Trophoblast cell (in vitro differentiated cells and primary cell): ENCODE measurements at regions not wholly inside any gene's neighbourhood (a gene's known extent, or its start where the extent isn't known, plus 50 kb on each side); places are given as distances from the start of the nearest gene placed in this dataset.
"Not testable (repeated sequence)": the region's sequence is repeated elsewhere in the genome, so short reads cannot be mapped to it uniquely, and the experiment has no call there.

Source experiments
- DNase-seq, 2 donors: peaks; one replicate each; pipeline ENCODE4 v3.0.0-alpha.2; 2016
- H2AFZ ChIP-seq: 2 replicates; pipeline ENCODE4 v1.6.1; 2013; ENCODE audit warnings: low read length, moderate library complexity, mild to moderate bottlenecking; ENCODE audit not compliant: insufficient read depth, poor library complexity
- H2AK5ac ChIP-seq: 2 replicates; pipeline ENCODE4 v1.6.1; 2013; ENCODE audit warnings: mild to moderate bottlenecking, low read length
- H2BK120ac ChIP-seq: 2 replicates; pipeline ENCODE4 v1.6.1; 2013; ENCODE audit warnings: low read length, mild to moderate bottlenecking, moderate library complexity; ENCODE audit not compliant: insufficient read depth, poor library complexity
- H2BK12ac ChIP-seq: 2 replicates; pipeline ENCODE4 v1.6.1; 2013; ENCODE audit warnings: mild to moderate bottlenecking, low read length, moderate library complexity
- H2BK5ac ChIP-seq: 2 replicates; pipeline ENCODE4 v1.6.1; 2013; ENCODE audit warnings: low read length, low read depth, moderate library complexity, mild to moderate bottlenecking; ENCODE audit not compliant: poor library complexity
- H3K14ac ChIP-seq: 2 replicates; pipeline ENCODE4 v1.6.1; 2013; ENCODE audit warnings: mild to moderate bottlenecking, low read length
- H3K18ac ChIP-seq: 2 replicates; pipeline ENCODE4 v1.6.1; 2013; ENCODE audit warnings: mild to moderate bottlenecking, low read length
- H3K23ac ChIP-seq: 2 replicates; pipeline ENCODE4 v1.6.1; 2013; ENCODE audit warnings: low read length
- H3K27ac ChIP-seq: 2 replicates; pipeline ENCODE4 v1.5.1; 2013; ENCODE audit warnings: low read depth, mild to moderate bottlenecking, inconsistent platforms, low read length, moderate library complexity
- H3K27me3 ChIP-seq: 2 replicates; pipeline ENCODE4 v1.6.1; 2013; ENCODE audit warnings: inconsistent platforms, mild to moderate bottlenecking, low read length, moderate library complexity; ENCODE audit not compliant: insufficient read depth
- H3K36me3 ChIP-seq, 2 experiments: 1 replicate in 1 of 2; 2 replicates in 1 of 2; pipeline ENCODE4 v1.6.1; 2013; ENCODE audit warnings: low read length in 2 of 2, mild to moderate bottlenecking in 2 of 2, moderate library complexity in 1 of 2; ENCODE audit not compliant: insufficient read depth in 2 of 2, control insufficient read depth in 1 of 2
- H3K4ac ChIP-seq: 2 replicates; pipeline ENCODE4 v1.6.1; 2013; ENCODE audit warnings: low read depth, mild to moderate bottlenecking, low read length, moderate library complexity
- H3K4me1 ChIP-seq, 2 experiments: 1 replicate in 1 of 2; 2 replicates in 1 of 2; pipeline ENCODE4 v1.6.1; 2013; ENCODE audit warnings: low read length in 2 of 2, mild to moderate bottlenecking in 2 of 2, moderate library complexity in 1 of 2; ENCODE audit not compliant: insufficient read depth in 2 of 2, control insufficient read depth in 1 of 2
- H3K4me2 ChIP-seq: 2 replicates; pipeline ENCODE4 v1.6.1; 2013; ENCODE audit warnings: inconsistent platforms, mild to moderate bottlenecking, low read length, moderate library complexity
- H3K4me3 ChIP-seq: 2 replicates; pipeline ENCODE4 v1.5.1; 2013; ENCODE audit warnings: mild to moderate bottlenecking, low read depth, low read length, inconsistent platforms
- H3K79me1 ChIP-seq: one replicate; pipeline ENCODE4 v1.6.1; 2013; ENCODE audit warnings: low read length
- H3K79me2 ChIP-seq: 2 replicates; pipeline ENCODE4 v1.6.1; 2013; ENCODE audit warnings: low read length, mild to moderate bottlenecking; ENCODE audit not compliant: control insufficient read depth, insufficient read depth, poor library complexity
- H3K9ac ChIP-seq: 2 replicates; pipeline ENCODE4 v1.6.1; 2013; ENCODE audit warnings: mild to moderate bottlenecking, low read length
- H3K9me3 ChIP-seq: 2 replicates; pipeline ENCODE4 v1.6.1; 2013; ENCODE audit warnings: low read depth, mild to moderate bottlenecking, control low read depth, inconsistent platforms, low read length; ENCODE audit not compliant: insufficient read depth
- H4K12ac ChIP-seq: 2 replicates; pipeline ENCODE4 v1.6.1; 2013; ENCODE audit warnings: low read depth, mild to moderate bottlenecking, low read length, moderate library complexity
- H4K8ac ChIP-seq: 2 replicates; pipeline ENCODE4 v1.6.1; 2013; ENCODE audit warnings: low read depth, mild to moderate bottlenecking, low read length, moderate library complexity
- H4K91ac ChIP-seq: one replicate; pipeline ENCODE4 v1.6.1; 2013; ENCODE audit warnings: low read depth, mild to moderate bottlenecking, low read length, moderate library complexity
- WGBS: extraction: QIAGEN DNeasy Blood & Tissue Kit; methylation state at CpG from one replicate; pipeline ENCODE4 v1.1.7; 2013; ENCODE audit warnings: missing lambda C conversion rate; ENCODE audit not compliant: insufficient read length, insufficient coverage; ENCODE audit errors: extremely low coverage; 5-methylcytosine and 5-hydroxymethylcytosine counted together

GRCh38 chr21:32073190-32073589 is 200.4 kb downstream of the HUNK start:
- H2BK120ac ChIP-seq: no peak overlapping the region
- H4K91ac ChIP-seq: no peak overlapping the region
- H3K36me3 ChIP-seq: no peaks in the 10 kb centered on the region
- H3K4ac ChIP-seq: no peak overlapping the region
- no peak overlapping the region for H3K18ac ChIP-seq
- H4K12ac ChIP-seq: no peak overlapping the region
- no peaks in the 10 kb centered on the region for H3K9me3 ChIP-seq
- no peak overlapping the region for H3K4me3 ChIP-seq
- no peak overlapping the region for H2BK12ac ChIP-seq
- no peak overlapping the region for H2BK5ac ChIP-seq
- no peaks in the 10 kb centered on the region for H3K79me2 ChIP-seq
- no peaks in the 10 kb centered on the region for H3K79me1 ChIP-seq
- no peak overlapping the region for H3K27ac ChIP-seq
- no peaks in the 10 kb centered on the region for H3K4me1 ChIP-seq
- no peak for DNase-seq
- H3K4me2 ChIP-seq: no peak overlapping the region
- WGBS: no CpG with 5 or more reads among the region's 6 CpGs
- no peaks in the 10 kb centered on the region for H3K27me3 ChIP-seq
- no peak overlapping the region for H3K14ac ChIP-seq
- no peak overlapping the region for H3K9ac ChIP-seq
- no peak overlapping the region for H3K23ac ChIP-seq
- no peak overlapping the region for H2AFZ ChIP-seq
- H4K8ac ChIP-seq: no peak overlapping the region
- H2AK5ac ChIP-seq: no peak overlapping the region

- H3K18ac ChIP-seq, H3K9me3 ChIP-seq, H3K4me1 ChIP-seq, DNase-seq, H3K27me3 ChIP-seq, H3K23ac ChIP-seq, H3K14ac ChIP-seq, H3K9ac ChIP-seq, H2AFZ ChIP-seq, H3K4ac ChIP-seq, H3K36me3 ChIP-seq, H2BK12ac ChIP-seq, H3K4me3 ChIP-seq, H3K4me2 ChIP-seq, H3K79me1 ChIP-seq, H2BK5ac ChIP-seq, H3K27ac ChIP-seq, H4K8ac ChIP-seq, H2BK120ac ChIP-seq, H4K12ac ChIP-seq, H3K79me2 ChIP-seq, H4K91ac ChIP-seq, H2AK5ac ChIP-seq: not testable (repeated sequence)
- no CpG with 5 or more reads among the region's 2 CpGs for WGBS
These were observed 198.8 kb downstream of the HUNK start for GRCh38 chr21:32071620-32072019.

GRCh38 chr21:32070676-32071330 is 198.0 kb downstream of the HUNK start:
- Histone ChIP-seq H3K79me1 (no peaks in the 10 kb centered on the region), H3K4me3 (no peak overlapping the region), H3K4ac (no peak overlapping the region), H2AK5ac (no peak overlapping the region), H4K12ac (no peak overlapping the region), H2BK12ac (no peak overlapping the region), H3K23ac (no peak overlapping the region), H2AFZ (no peak overlapping the region), H3K36me3 (no peaks in the 10 kb centered on the region), H4K8ac (no peak overlapping the region), H3K4me2 (no peak overlapping the region), H3K14ac (no peak overlapping the region), H3K27ac (no peak overlapping the region), H3K9ac (no peak overlapping the region), H3K9me3 (no peaks in the 10 kb centered on the region), H3K18ac (no peak overlapping the region), H3K4me1 (peaks cover 4 to 6% of the 10 kb centered on the region in 2 experiments), H3K27me3 (no peaks in the 10 kb centered on the region), H2BK120ac (no peak overlapping the region), H4K91ac (no peak overlapping the region), H3K79me2 (no peaks in the 10 kb centered on the region), H2BK5ac (no peak overlapping the region)
- no peak for DNase-seq
- WGBS: no CpG with 5 or more reads among the region's 10 CpGs

DNA sequence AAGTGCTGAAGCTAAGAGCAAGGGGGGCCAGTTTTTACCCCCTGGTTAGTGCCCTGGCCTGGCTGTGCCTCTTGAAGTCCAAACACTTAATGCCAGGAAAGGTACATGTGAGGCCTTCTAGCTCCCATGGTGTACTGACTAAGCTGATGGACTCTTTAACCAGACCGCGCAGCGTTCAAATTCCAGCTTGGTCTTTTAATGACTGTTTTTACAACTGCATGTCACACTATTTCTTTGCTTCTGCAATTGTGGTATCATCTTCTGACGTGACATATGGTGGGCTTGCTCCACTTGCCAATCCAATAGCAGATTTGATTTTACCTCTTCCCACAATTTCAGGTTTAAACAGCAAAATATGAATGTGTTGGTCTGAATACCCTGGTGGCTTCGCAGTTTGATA is 197.3 kb downstream of the HUNK start:
- Histone ChIP-seq H3K18ac (no peak overlapping the region), H2AK5ac (no peak overlapping the region), H2BK12ac (no peak overlapping the region), H3K36me3 (no peaks in the 10 kb centered on the region), H3K79me1 (no peaks in the 10 kb centered on the region), H3K4ac (no peak overlapping the region), H2AFZ (no peak overlapping the region), H2BK120ac (no peak overlapping the region), H3K27ac (no peak overlapping the region), H4K12ac (no peak overlapping the region), H3K27me3 (no peaks in the 10 kb centered on the region), H4K8ac (no peak overlapping the region), H3K4me1 (peaks cover 4 to 7% of the 10 kb centered on the region in 2 experiments), H4K91ac (no peak overlapping the region), H3K23ac (no peak overlapping the region), H3K14ac (no peak overlapping the region), H3K79me2 (peaks cover 2% of the 10 kb centered on the region), H3K4me2 (no peak overlapping the region), H3K9me3 (no peaks in the 10 kb centered on the region), H3K9ac (no peak overlapping the region), H2BK5ac (no peak overlapping the region), H3K4me3 (no peak overlapping the region)
- DNase-seq: no peak
- WGBS: no CpG with 5 or more reads among the region's 5 CpGs
